ENCODE measurements at regions not wholly inside any gene's neighbourhood (a gene's known extent, or its start where the extent isn't known, plus 50 kb on each side); places are given as distances from the start of the nearest gene placed in this dataset.

DNA sequence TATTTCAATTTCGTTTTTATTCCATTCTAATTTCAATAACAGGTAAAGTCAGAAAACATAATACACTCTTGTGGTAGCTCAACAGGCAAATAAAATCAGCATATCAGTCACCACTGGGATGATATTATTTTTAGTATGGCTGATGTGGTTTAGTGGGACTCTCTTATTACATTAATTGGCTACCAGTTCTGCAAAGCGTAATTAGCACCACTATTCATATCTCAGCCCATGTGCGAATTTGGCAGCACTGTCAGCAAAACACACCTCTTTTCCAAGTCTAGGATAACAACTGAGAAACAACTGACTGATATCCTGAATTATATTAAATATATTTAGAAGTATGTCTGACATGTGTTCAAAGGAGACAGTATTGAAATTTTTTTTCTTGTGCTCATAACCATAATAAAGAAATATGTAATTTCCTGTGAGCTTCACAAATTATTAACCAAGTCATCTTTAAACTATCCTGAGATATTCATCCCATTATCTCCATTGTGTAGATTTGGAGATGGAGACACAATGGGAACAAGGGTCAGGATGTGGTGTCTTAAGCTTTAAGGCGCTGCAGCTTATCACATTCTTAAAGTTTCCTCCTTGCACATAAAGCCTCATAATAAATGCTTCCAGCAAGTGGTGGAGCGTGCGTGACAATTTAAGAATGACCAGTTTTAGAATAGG, 212.4 kb downstream of the TLE1 start:
- DNase-seq (ENCODE audit: extremely low spot score): no peak
- ChIA-PET POLR2A (no interaction called here), CTCF (interaction anchor here (0.8 to 1.7 kb wide), 2 partner anchors 13 to 16 kb away, joined by 3 to 4 read pairs; no protein-coding TSS in a partner anchor)
- TF ChIP-seq, protein P1, sequence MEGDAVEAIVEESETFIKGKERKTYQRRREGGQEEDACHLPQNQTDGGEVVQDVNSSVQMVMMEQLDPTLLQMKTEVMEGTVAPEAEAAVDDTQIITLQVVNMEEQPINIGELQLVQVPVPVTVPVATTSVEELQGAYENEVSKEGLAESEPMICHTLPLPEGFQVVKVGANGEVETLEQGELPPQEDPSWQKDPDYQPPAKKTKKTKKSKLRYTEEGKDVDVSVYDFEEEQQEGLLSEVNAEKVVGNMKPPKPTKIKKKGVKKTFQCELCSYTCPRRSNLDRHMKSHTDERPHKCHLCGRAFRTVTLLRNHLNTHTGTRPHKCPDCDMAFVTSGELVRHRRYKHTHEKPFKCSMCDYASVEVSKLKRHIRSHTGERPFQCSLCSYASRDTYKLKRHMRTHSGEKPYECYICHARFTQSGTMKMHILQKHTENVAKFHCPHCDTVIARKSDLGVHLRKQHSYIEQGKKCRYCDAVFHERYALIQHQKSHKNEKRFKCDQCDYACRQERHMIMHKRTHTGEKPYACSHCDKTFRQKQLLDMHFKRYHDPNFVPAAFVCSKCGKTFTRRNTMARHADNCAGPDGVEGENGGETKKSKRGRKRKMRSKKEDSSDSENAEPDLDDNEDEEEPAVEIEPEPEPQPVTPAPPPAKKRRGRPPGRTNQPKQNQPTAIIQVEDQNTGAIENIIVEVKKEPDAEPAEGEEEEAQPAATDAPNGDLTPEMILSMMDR (IDR thresholded peaks at IDR 0.05; ENCODE audit: control extremely low read depth, extremely low read depth, low read depth, missing control alignments): no peak

DNA sequence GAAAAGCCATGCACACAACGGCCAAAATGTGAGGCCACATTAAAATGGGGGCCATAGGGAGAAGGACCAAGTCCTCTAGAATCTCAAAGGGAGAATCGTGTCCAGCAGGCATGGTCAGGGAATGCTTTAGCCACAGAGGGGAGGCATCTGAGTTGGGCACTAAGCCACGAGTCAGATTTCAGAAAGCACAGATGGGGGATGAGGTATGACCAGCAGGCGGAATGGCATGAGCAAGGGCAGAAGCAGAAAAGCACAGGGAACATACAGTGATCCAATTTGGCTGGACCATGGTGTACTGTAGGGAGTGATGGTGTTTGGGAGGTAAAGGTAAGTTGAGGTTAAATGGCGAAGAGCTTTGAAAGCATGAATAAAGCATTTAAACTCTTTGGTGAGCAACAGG, 214.6 kb downstream of the TLE1 start:
- TF ChIP-seq, protein P1 (IDR thresholded peaks at IDR 0.05; ENCODE audit: control extremely low read depth, extremely low read depth, low read depth, missing control alignments): no peak
- ChIA-PET CTCF (no interaction called here), POLR2A (no interaction called here)
- no peak for DNase-seq (ENCODE audit: extremely low spot score)

DNA sequence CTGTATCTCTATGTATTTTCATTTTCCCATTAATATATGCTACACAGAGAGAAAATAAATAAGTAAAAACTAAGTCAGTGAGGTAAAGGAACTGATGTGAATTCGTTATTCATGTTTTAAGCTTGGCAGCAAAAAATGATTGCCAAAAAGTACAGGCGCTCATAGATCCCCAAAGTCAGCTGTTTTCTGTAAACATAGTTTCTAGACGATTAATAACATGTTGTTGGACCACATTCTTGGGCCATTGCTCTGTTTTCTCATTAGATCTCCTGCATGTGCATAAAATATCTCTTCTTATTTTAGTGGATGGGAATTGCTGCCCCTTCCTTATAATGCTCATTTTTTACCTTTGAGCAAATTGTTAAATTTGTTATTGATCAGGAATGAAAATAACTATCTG, 215.2 kb downstream of the TLE1 start:
- ChIA-PET POLR2A (no interaction called here), CTCF (no interaction called here)
- DNase-seq (ENCODE audit: extremely low spot score): no peak
- TF ChIP-seq, protein P1 (IDR thresholded peaks at IDR 0.05; ENCODE audit: control extremely low read depth, extremely low read depth, low read depth, missing control alignments): no peak

DNA sequence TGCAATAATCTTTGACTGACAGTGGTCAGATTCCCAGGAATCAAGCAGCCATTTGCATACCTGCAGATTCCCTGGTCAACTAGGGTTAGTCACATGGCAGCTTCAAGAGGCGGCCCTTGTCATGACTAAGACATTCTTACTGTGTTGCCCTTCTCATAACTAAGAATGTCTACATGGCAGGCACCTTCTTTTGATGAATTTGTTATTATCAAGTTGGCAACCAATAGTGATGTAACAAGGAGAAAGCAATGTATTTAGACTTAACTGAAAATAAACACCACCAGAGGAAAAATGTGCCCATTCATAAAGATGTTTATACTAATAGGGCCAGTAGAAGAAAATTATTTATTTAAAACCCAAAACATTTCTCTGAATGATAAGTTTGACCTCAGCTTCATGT, 215.6 kb downstream of the TLE1 start:
- no peak for DNase-seq (ENCODE audit: extremely low spot score)
- ChIA-PET CTCF (no interaction called here), POLR2A (no interaction called here)
- TF ChIP-seq, protein P1 (IDR thresholded peaks at IDR 0.05; ENCODE audit: control extremely low read depth, extremely low read depth, low read depth, missing control alignments): no peak

DNA sequence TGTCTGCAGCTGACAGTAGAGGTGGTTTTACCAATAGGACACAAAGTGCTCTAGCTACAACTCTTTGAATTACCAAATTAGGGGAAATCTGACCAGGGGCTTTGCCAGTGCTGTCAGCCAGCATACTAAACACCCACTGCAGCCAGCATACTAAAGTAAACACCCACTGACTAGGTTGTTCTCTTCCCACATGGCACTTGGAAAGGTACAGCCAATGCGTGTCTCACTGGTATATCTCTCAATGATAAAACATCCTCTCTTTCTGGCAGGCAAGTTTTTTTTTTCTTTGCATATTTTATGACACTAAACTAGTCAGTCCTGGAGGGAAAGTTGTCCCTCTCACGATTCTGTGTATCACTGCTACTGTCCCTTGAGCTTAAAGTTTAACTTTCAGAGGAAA, 216.1 kb downstream of the TLE1 start:
- POLR2A ChIA-PET: no interaction called here
- CTCF ChIA-PET: no interaction called here
- TF ChIP-seq, protein P1 (IDR thresholded peaks at IDR 0.05; ENCODE audit: control extremely low read depth, extremely low read depth, low read depth, missing control alignments): no peak
- no peak for DNase-seq (ENCODE audit: extremely low spot score)

DNA sequence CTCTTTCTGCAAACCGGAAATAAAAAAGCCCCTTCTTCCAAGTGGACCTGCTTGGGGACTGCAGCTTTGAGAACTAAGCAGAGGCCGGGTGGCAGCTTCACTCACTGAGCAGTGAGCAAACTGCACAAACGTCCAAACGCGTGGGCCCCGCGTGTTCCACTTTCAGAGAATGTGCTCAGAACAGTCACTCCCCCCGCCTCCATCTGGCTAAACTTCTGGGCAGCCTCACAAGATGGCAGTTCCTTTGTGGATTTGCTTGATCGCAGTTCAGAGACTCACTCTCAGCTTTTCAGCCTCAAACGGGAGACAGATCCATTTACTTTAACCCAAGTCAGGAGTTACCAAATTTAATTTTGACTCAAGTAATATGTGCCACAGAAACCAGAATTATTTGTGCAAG, 216.6 kb downstream of the TLE1 start:
- ChIA-PET POLR2A (no interaction called here), CTCF (no interaction called here)
- DNase-seq (ENCODE audit: extremely low spot score): no peak
- TF ChIP-seq, protein P1 (IDR thresholded peaks at IDR 0.05; ENCODE audit: control extremely low read depth, extremely low read depth, low read depth, missing control alignments): no peak

Measured in GM10248 (cell line).